ENCODE measurements at regions not wholly inside any gene's neighbourhood (a gene's known extent, or its start where the extent isn't known, plus 50 kb on each side); places are given as distances from the start of the nearest gene placed in this dataset.
"Not testable (repeated sequence)": the region's sequence is repeated elsewhere in the genome, so short reads cannot be mapped to it uniquely, and the experiment has no call there.

DNA sequence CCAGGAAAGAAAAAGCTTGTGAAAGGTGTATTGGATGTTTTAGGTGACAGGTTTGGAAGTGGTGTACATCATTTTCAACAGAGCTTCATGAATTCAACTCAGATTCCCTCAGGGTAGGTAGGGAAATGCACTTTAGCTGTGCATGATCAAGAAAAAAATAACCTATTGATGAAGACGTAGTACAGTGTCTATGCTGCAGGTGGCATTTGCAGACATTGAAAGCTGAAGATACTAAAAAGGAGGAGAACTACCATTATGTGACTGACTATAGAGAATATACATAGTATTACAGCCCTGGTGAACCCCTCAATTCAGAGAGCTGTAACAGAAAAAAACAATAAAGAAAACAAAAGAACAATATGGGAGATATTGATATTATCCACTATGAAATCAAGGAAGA, 2344.7 kb upstream of the ACO1 start:
- TF ChIP-seq, protein P1, sequence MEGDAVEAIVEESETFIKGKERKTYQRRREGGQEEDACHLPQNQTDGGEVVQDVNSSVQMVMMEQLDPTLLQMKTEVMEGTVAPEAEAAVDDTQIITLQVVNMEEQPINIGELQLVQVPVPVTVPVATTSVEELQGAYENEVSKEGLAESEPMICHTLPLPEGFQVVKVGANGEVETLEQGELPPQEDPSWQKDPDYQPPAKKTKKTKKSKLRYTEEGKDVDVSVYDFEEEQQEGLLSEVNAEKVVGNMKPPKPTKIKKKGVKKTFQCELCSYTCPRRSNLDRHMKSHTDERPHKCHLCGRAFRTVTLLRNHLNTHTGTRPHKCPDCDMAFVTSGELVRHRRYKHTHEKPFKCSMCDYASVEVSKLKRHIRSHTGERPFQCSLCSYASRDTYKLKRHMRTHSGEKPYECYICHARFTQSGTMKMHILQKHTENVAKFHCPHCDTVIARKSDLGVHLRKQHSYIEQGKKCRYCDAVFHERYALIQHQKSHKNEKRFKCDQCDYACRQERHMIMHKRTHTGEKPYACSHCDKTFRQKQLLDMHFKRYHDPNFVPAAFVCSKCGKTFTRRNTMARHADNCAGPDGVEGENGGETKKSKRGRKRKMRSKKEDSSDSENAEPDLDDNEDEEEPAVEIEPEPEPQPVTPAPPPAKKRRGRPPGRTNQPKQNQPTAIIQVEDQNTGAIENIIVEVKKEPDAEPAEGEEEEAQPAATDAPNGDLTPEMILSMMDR (IDR thresholded peaks at IDR 0.05; ENCODE audit: insufficient read depth, low read length) = no peak
- no peak for DNase-seq (ENCODE audit: low read depth)
- no peak overlapping the region for H3K4me3 ChIP-seq (ENCODE audit: low read depth, low read length)

GRCh38 chr9:30048396-30048795, 2336.0 kb upstream of the ACO1 start:
- H3K4me3 ChIP-seq (ENCODE audit: low read depth, low read length) = no peak overlapping the region
- no peak for DNase-seq (ENCODE audit: low read depth)
- TF ChIP-seq, protein P1 (IDR thresholded peaks at IDR 0.05; ENCODE audit: insufficient read depth, low read length) = no peak

DNA sequence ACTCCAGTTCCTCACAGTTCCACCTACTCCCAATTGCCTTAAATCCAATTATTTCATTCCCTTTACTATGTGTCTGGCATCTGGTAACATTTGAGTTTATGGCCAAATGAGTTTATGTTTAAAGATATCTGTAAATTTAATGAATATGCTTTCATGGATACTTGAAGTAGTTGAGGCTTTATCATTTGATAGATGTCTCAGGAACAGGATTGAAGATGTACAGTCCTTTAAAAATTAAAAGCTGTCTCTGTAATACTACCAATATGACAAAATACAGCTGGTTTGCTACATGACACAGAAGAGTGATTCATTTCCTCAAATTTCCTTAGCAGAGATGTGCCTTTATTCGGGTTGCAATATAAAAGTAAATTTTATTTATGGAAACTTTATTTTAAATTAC, 2326.0 kb upstream of the ACO1 start:
- no peak for DNase-seq (ENCODE audit: low read depth)
- TF ChIP-seq, protein P1 (IDR thresholded peaks at IDR 0.05; ENCODE audit: insufficient read depth, low read length) = no peak

DNA sequence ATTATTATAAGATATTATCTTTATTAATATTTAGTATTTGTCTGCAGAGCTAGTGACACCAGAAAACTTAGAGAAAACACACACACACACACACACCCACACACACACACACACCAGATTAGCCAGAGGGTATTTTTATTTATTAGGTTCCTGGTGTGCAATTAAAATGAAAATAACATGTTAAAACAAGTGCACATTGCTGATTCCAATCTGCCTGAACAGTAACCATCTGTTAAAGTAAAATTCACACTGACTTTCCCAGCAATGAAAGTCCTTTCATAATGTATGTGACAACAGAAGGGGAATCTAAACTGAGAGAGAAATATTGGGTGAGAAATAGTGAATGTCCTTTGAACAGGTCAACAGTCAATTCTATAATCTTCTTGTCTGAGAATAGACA, 2323.5 kb upstream of the ACO1 start:
- no peak for DNase-seq (ENCODE audit: low read depth)
- TF ChIP-seq, protein P1 (IDR thresholded peaks at IDR 0.05; ENCODE audit: insufficient read depth, low read length) = no peak

More for the DNA sequence above, 2326.0 kb upstream of the ACO1 start:
- H3K4me3 ChIP-seq (ENCODE audit: low read depth, low read length) = no peak overlapping the region

DNA sequence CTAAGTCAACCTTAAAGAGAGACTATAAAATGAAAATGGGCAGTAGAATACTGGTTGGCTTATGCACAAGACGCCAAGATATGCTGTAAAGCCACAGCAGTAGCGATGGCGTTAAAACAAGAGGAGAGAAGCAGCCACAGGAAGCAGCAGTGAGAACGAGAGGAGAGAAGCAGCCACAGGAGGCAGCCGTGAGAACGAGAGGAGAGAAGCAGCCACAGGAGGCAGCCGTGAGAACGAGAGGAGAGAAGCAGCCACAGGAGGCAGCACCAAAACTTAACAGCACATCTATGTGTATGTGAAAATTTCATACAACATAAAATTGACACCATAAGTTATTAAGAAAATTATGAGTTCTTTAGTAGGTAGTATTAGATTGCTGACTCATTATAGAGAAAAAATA, 2318.6 kb upstream of the ACO1 start:
- H3K4me3 ChIP-seq (ENCODE audit: low read depth, low read length) = no peak overlapping the region
- no peak for DNase-seq (ENCODE audit: low read depth)
- TF ChIP-seq, protein P1 (IDR thresholded peaks at IDR 0.05; ENCODE audit: insufficient read depth, low read length) = no peak

More for the DNA sequence above, 2323.5 kb upstream of the ACO1 start:
- H3K4me3 ChIP-seq (ENCODE audit: low read depth, low read length) = no peak overlapping the region

- H3K4me3 ChIP-seq (ENCODE audit: low read depth, low read length); DNase-seq (ENCODE audit: low read depth): not testable (repeated sequence)
Observed at GRCh38 chr9:30069236-30069635, 2315.2 kb upstream of the ACO1 start.

DNA sequence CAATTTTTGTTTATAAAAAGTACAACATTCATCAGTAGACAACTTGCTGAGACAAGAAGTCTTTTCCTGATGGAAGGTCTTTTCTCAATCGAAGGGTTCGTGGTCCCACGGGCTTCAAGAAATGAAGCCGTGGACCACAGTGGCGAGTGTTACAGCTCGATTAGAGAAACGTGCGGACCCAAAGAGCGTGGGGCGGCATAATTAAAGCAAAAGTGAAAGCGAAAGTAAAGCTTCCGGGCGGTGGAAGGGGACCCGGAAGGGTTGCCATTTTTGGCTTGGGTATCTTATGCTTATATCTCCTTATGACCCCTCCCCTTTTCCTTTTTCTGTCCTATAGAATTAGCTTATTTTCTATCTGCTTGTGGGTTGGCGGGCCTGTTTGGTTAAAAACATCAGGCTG, 2309.4 kb upstream of the ACO1 start:
- H3K4me3 ChIP-seq (ENCODE audit: low read depth, low read length) = no peak overlapping the region
- TF ChIP-seq, protein P1 (IDR thresholded peaks at IDR 0.05; ENCODE audit: insufficient read depth, low read length) = no peak
- DNase-seq (ENCODE audit: low read depth) = no peak
